T47D (cell line): ENCODE measurements at regions not wholly inside any gene's neighbourhood (a gene's known extent, or its start where the extent isn't known, plus 50 kb on each side); places are given as distances from the start of the nearest gene placed in this dataset.
"Not testable (repeated sequence)": the region's sequence is repeated elsewhere in the genome, so short reads cannot be mapped to it uniquely, and the experiment has no call there.

Experiments
- DNase-seq, 2 experiments: peaks; one replicate each; pipeline versions ENCODE4 v3.0.0 to v3.0.0-alpha.2; 2011 to 2012; ENCODE audit warnings: low read depth in 1 of 2, low spot score in 1 of 2
- JUND ChIP-seq: IDR thresholded peaks from 2 replicates; pipeline ENCODE4 v1.6.1; 2012; ENCODE audit warnings: low read depth
- in situ Hi-C: cut with HindIII; loops from 2 replicates; pipeline ENCODE4 v1.10.0; 2016; ENCODE audit warnings: low sequenced_read_pairs, low pct_unique_long_range_greater_than_20kb

GRCh38 chrX:139187738-139188137 lies 342.8 kb upstream of the F9 start:
- TF ChIP-seq JUND = no peak
- no peak for DNase-seq
- in situ Hi-C loops = no loop called here

GRCh38 chrX:139186991-139187390 lies 343.5 kb upstream of the F9 start:
- DNase-seq = no peak
- in situ Hi-C loops = no loop called here
- no peak for TF ChIP-seq JUND

- in situ Hi-C loops = no loop called here
- no peak for TF ChIP-seq JUND
- no peak for DNase-seq
These were observed 350.9 kb upstream of the F9 start for GRCh38 chrX:139179592-139179991.

- no peak for TF ChIP-seq JUND
- DNase-seq = no peak
- in situ Hi-C loops = no loop called here
These were observed 351.6 kb upstream of the F9 start for GRCh38 chrX:139178980-139179379.

GRCh38 chrX:139172731-139173130 lies 357.8 kb upstream of the F9 start:
- in situ Hi-C loops = no loop called here
- no peak for TF ChIP-seq JUND
- no peak for DNase-seq

GRCh38 chrX:139170526-139171173 lies 359.9 kb upstream of the F9 start:
- in situ Hi-C loops = no loop called here
- TF ChIP-seq JUND = no peak
- no peak for DNase-seq

GRCh38 chrX:139167282-139167681 lies 363.3 kb upstream of the F9 start:
- TF ChIP-seq JUND = no peak
- in situ Hi-C loops = no loop called here
- DNase-seq = no peak

GRCh38 chrX:139158256-139158655 lies 372.3 kb upstream of the F9 start:
- in situ Hi-C loops = no loop called here
- no peak for TF ChIP-seq JUND
- DNase-seq = no peak

GRCh38 chrX:139156356-139156755 lies 374.2 kb upstream of the F9 start:
- no peak for DNase-seq
- TF ChIP-seq JUND = no peak
- in situ Hi-C loops = no loop called here

GRCh38 chrX:139146625-139147024 lies 383.9 kb upstream of the F9 start:
- in situ Hi-C loops, DNase-seq: not testable (repeated sequence)

GRCh38 chrX:139141370-139141769 lies 389.2 kb upstream of the F9 start:
- no peak for TF ChIP-seq JUND
- in situ Hi-C loops = no loop called here
- DNase-seq = no peak

- DNase-seq = no peak
- TF ChIP-seq JUND = no peak
- in situ Hi-C loops = no loop called here
These were observed 396.2 kb upstream of the F9 start for GRCh38 chrX:139134316-139134715.

- peak; percentile 0 to 54 for DNase-seq
- TF ChIP-seq JUND = no peak
These were observed 404.0 kb upstream of the F9 start for GRCh38 chrX:139126493-139126892.

GRCh38 chrX:139125916-139126315 lies 404.6 kb upstream of the F9 start:
- in situ Hi-C loops = no loop called here
- TF ChIP-seq JUND = no peak
- no peak for DNase-seq

More at GRCh38 chrX:139126493-139126892, 404.0 kb upstream of the F9 start:
- in situ Hi-C loops = no loop called here
